Spleen (tissue), 11 donors: ENCODE measurements at regions not wholly inside any gene's neighbourhood (a gene's known extent, or its start where the extent isn't known, plus 50 kb on each side); places are given as distances from the start of the nearest gene placed in this dataset.
"Not testable (repeated sequence)": the region's sequence is repeated elsewhere in the genome, so short reads cannot be mapped to it uniquely, and the experiment has no call there.

Experiments used
- DNase-seq: peaks from one replicate; pipeline ENCODE4 v3.0.0-alpha.2; 2020
- H3K27ac ChIP-seq, 8 donors: fragments of 200-600 bp; sonication (generic) in 7 of 8; 1 replicate in 4 of 8; 2 replicates in 4 of 8; pipeline versions ENCODE4 v1.5.0 to v1.8.0; 2016 to 2021; ENCODE audit warnings: inconsistent platforms in 4 of 8, mild to moderate bottlenecking in 4 of 8, moderate library complexity in 1 of 8
- H3K27me3 ChIP-seq, 7 donors: fragments of 200-600 bp; sonication (generic) in 6 of 7; replicated peaks in 1 of 7; 1 replicate in 4 of 7; 2 replicates in 3 of 7; pipeline versions ENCODE4 v1.5.0 to v1.8.0; 2016 to 2021; ENCODE audit warnings: inconsistent platforms in 3 of 7, mild to moderate bottlenecking in 1 of 7
- H3K36me3 ChIP-seq, 6 donors: fragments of 200-600 bp; sonication (generic) in 5 of 6; 1 replicate in 4 of 6; 2 replicates in 2 of 6; pipeline versions ENCODE4 v1.5.0 to v1.8.0; 2016 to 2021; ENCODE audit warnings: inconsistent platforms in 2 of 6
- H3K4me1 ChIP-seq, 6 donors: fragments of 200-600 bp; sonication (generic) in 5 of 6; 1 replicate in 3 of 6; 2 replicates in 3 of 6; pipeline versions ENCODE4 v1.5.0 to v1.8.0; 2016 to 2021; ENCODE audit warnings: inconsistent platforms in 3 of 6
- H3K4me3 ChIP-seq, 8 donors: fragments of 200-600 bp; sonication (generic) in 7 of 8; 1 replicate in 4 of 8; 2 replicates in 4 of 8; pipeline versions ENCODE4 v1.5.0 to v1.8.0; 2016 to 2021; ENCODE audit warnings: inconsistent platforms in 4 of 8, mild to moderate bottlenecking in 4 of 8, moderate library complexity in 2 of 8
- H3K9me3 ChIP-seq, 8 donors: fragments of 200-600 bp; sonication (generic) in 7 of 8; 1 replicate in 4 of 8; 2 replicates in 4 of 8; pipeline versions ENCODE4 v1.5.0 to v1.8.0; 2016 to 2021; ENCODE audit warnings: inconsistent platforms in 4 of 8
- CTCF ChIP-seq, 11 experiments: fragments of 200-600 bp in 7 of 11; fragments of 450-650 bp in 4 of 11; sonication (generic) in 4 of 11; IDR thresholded peaks in 8 of 11; conservative IDR thresholded peaks in 3 of 11; 1 replicate in 7 of 11; 2 replicates in 4 of 11; pipeline versions ENCODE4 v1.4.0 to v1.8.0; 2016 to 2021; ENCODE audit warnings: antibody characterized with exemption in 11 of 11, inconsistent platforms in 4 of 11, mild to moderate bottlenecking in 1 of 11
- POLR2A ChIP-seq, 3 donors: fragments of 450-650 bp; IDR thresholded peaks; one replicate each; pipeline ENCODE4 v1.5.1; 2017; ENCODE audit warnings: antibody characterized with exemption in 3 of 3, mild to moderate bottlenecking in 1 of 3
- POLR2AphosphoS5 ChIP-seq, 3 donors: sonication (generic); formaldehyde crosslinking; IDR thresholded peaks; one replicate each; pipeline ENCODE4 v1.5.1; 2017; ENCODE audit warnings: antibody characterized with exemption in 3 of 3
- WGBS, 5 donors: extraction: QIAGEN DNeasy Blood & Tissue Kit in 3 of 5; methylation state at CpG; one replicate each; pipeline versions ENCODE4 v1.1.5 to v1.1.7; 2013 to 2018; 5-methylcytosine and 5-hydroxymethylcytosine counted together
- intact Hi-C: fragments of 100-400 bp; cut with DNase I; formaldehyde crosslinking; loops from one replicate; pipeline ENCODE4 v1.15.0; 2023; ENCODE audit warnings: low total_unique reads
- donor health status: healthy with polysubstance abuse.
- donor health status: DM: no; HTN: no; CAD: no; lungs with moderate emphysema.
- donor health status: DM: no; HTN: no; CAD: no.
- donor health status: Bipolar disorder and iron deficiency.
- donor health status: healthy.
- donor health status: DM: no; HTN: no; CAD: no.
- donor health status: DM: yes; HTN: yes; CAD: no.

GRCh38 chrX:3522101-3522650, 175.7 kb upstream of the MXRA5 start:
- Histone ChIP-seq H3K4me1 (no peaks in the 10 kb centered on the region), H3K9me3 (no peaks in the 10 kb centered on the region), H3K27ac (no peak overlapping the region), H3K27me3 (no peaks in the 10 kb centered on the region), H3K4me3 (no peak overlapping the region), H3K36me3 (no peaks in the 10 kb centered on the region)
- no peak for DNase-seq
- WGBS, 5 donors: 67 to 85% (median 78%) methylated on average over 4 of the region's 4 CpGs
- intact Hi-C loops: no loop called here
- TF ChIP-seq POLR2AphosphoS5 (IDR thresholded peaks at IDR 0.05) (no peak), POLR2A (IDR thresholded peaks at IDR 0.05) (no peak), CTCF (IDR thresholded peaks at IDR 0.05 in 8 of 11, conservative IDR thresholded peaks at IDR 0.05 in 3 of 11) (no peak)

- no peak overlapping the region for H3K4me3 ChIP-seq
- H3K9me3 ChIP-seq: no peaks in the 10 kb centered on the region
- 50 to 80% (median 64%) methylated on average over 3 of the region's 3 CpGs for WGBS, 5 donors
- DNase-seq: no peak
- H3K4me1 ChIP-seq: no peaks in the 10 kb centered on the region
- no peaks in the 10 kb centered on the region for H3K36me3 ChIP-seq
- no peaks in the 10 kb centered on the region for H3K27me3 ChIP-seq
- TF ChIP-seq POLR2A (IDR thresholded peaks at IDR 0.05) (no peak), CTCF (IDR thresholded peaks at IDR 0.05 in 8 of 11, conservative IDR thresholded peaks at IDR 0.05 in 3 of 11) (no peak), POLR2AphosphoS5 (IDR thresholded peaks at IDR 0.05) (no peak)
- intact Hi-C loops: no loop called here
- H3K27ac ChIP-seq: no peak overlapping the region
Measured at GRCh38 chrX:3521396-3521795, 174.9 kb upstream of the MXRA5 start.

- WGBS, 5 donors: 55 to 73% (median 63%) methylated on average over 3 of the region's 3 CpGs
- TF ChIP-seq CTCF (IDR thresholded peaks at IDR 0.05 in 8 of 11, conservative IDR thresholded peaks at IDR 0.05 in 3 of 11) (no peak), POLR2A (IDR thresholded peaks at IDR 0.05) (no peak), POLR2AphosphoS5 (IDR thresholded peaks at IDR 0.05) (no peak)
- Histone ChIP-seq H3K36me3 (no peaks in the 10 kb centered on the region), H3K27me3 (no peaks in the 10 kb centered on the region), H3K4me1 (no peaks in the 10 kb centered on the region), H3K27ac (no peak overlapping the region), H3K4me3 (no peak overlapping the region), H3K9me3 (no peaks in the 10 kb centered on the region)
- no peak for DNase-seq
- intact Hi-C loops: no loop called here
Measured at GRCh38 chrX:3520982-3521381, 174.5 kb upstream of the MXRA5 start.

GRCh38 chrX:3520458-3520857, 174.0 kb upstream of the MXRA5 start:
- intact Hi-C loops: no loop called here
- Histone ChIP-seq H3K4me3 (no peak overlapping the region), H3K9me3 (no peaks in the 10 kb centered on the region), H3K36me3 (no peaks in the 10 kb centered on the region), H3K4me1 (no peaks in the 10 kb centered on the region), H3K27ac (no peak overlapping the region), H3K27me3 (no peaks in the 10 kb centered on the region)
- WGBS, 5 donors: 69 to 94% (median 76%) methylated on average over 3 of the region's 3 CpGs
- DNase-seq: no peak
- TF ChIP-seq POLR2AphosphoS5 (IDR thresholded peaks at IDR 0.05) (no peak), CTCF (IDR thresholded peaks at IDR 0.05 in 8 of 11, conservative IDR thresholded peaks at IDR 0.05 in 3 of 11) (no peak), POLR2A (IDR thresholded peaks at IDR 0.05) (no peak)

- WGBS, 5 donors: 86 to 92% (median 88%) methylated on average over 6 to 8 of the region's 8 CpGs
- not testable (repeated sequence) for H3K4me1 ChIP-seq, H3K27me3 ChIP-seq
Measured at GRCh38 chrX:3519384-3519783, 172.9 kb upstream of the MXRA5 start.

More at GRCh38 chrX:3519384-3519783, 172.9 kb upstream of the MXRA5 start:
- H3K4me3 ChIP-seq, H3K27ac ChIP-seq, intact Hi-C loops, H3K36me3 ChIP-seq, H3K9me3 ChIP-seq, DNase-seq: not testable (repeated sequence)
